H9 (cell line): ENCODE measurements at regions not wholly inside any gene's neighbourhood (a gene's known extent, or its start where the extent isn't known, plus 50 kb on each side); places are given as distances from the start of the nearest gene placed in this dataset.
"Not testable (repeated sequence)": the region's sequence is repeated elsewhere in the genome, so short reads cannot be mapped to it uniquely, and the experiment has no call there.

Experiments
- DNase-seq: peaks from one replicate; pipeline ENCODE4 v3.0.0-alpha.2; 2017
- H2AFZ ChIP-seq: one replicate; pipeline ENCODE4 v1.6.1; 2013; ENCODE audit warnings: mild to moderate bottlenecking, low read length, control low read depth, moderate library complexity
- H2AK5ac ChIP-seq: 2 replicates; pipeline ENCODE4 v1.6.1; 2013; ENCODE audit warnings: low read length, control low read depth, mixed read lengths; ENCODE audit not compliant: insufficient read length
- H2BK120ac ChIP-seq: one replicate; pipeline ENCODE4 v1.6.1; 2013; ENCODE audit warnings: low read depth, mild to moderate bottlenecking, low read length, control low read depth, inconsistent platforms; ENCODE audit not compliant: poor library complexity, severe bottlenecking
- H2BK12ac ChIP-seq: 2 replicates; pipeline ENCODE4 v1.6.1; 2013; ENCODE audit warnings: low read length, control low read depth, mixed read lengths, low read depth; ENCODE audit not compliant: insufficient read length
- H2BK15ac ChIP-seq: 2 replicates; pipeline ENCODE4 v1.6.1; 2013; ENCODE audit warnings: low read depth, low read length, control low read depth
- H2BK20ac ChIP-seq: one replicate; pipeline ENCODE4 v1.6.1; 2013; ENCODE audit warnings: low read depth, mild to moderate bottlenecking, low read length, control low read depth, inconsistent platforms; ENCODE audit not compliant: poor library complexity, severe bottlenecking
- H2BK5ac ChIP-seq: 2 replicates; pipeline ENCODE4 v1.6.1; 2013; ENCODE audit warnings: low read length, control low read depth, mixed read lengths; ENCODE audit not compliant: insufficient read length
- H3K14ac ChIP-seq: 2 replicates; pipeline ENCODE4 v1.6.1; 2013; ENCODE audit warnings: low read length, control low read depth; ENCODE audit not compliant: insufficient read depth
- H3K18ac ChIP-seq: 2 replicates; pipeline ENCODE4 v1.6.1; 2013; ENCODE audit warnings: low read depth, mild to moderate bottlenecking, mixed read lengths, low read length, control low read depth; ENCODE audit not compliant: insufficient read length
- H3K23ac ChIP-seq: 2 replicates; pipeline ENCODE4 v1.6.1; 2013; ENCODE audit warnings: low read length, control low read depth, mixed read lengths, low read depth; ENCODE audit not compliant: insufficient read length
- H3K23me2 ChIP-seq: 2 replicates; pipeline ENCODE4 v1.6.1; 2013; ENCODE audit warnings: low read depth, mild to moderate bottlenecking, mixed read lengths, low read length, control low read depth; ENCODE audit not compliant: insufficient read length, poor library complexity, severe bottlenecking
- H3K27ac ChIP-seq: 2 replicates; pipeline ENCODE4 v1.5.1; 2013; ENCODE audit warnings: low read length, control low read depth, mixed read lengths, low read depth; ENCODE audit not compliant: insufficient read length
- H3K27me3 ChIP-seq: 2 replicates; pipeline ENCODE4 v1.6.1; 2013; ENCODE audit warnings: low read length, control low read depth, inconsistent platforms; ENCODE audit not compliant: insufficient read depth
- H3K4ac ChIP-seq: 2 replicates; pipeline ENCODE4 v1.6.1; 2013; ENCODE audit warnings: low read depth, mild to moderate bottlenecking, control low read depth, inconsistent platforms, low read length, moderate library complexity
- H3K4me1 ChIP-seq: 2 replicates; pipeline ENCODE4 v1.6.1; 2013; ENCODE audit warnings: low read length, control low read depth, inconsistent platforms; ENCODE audit not compliant: insufficient read depth
- H3K4me2 ChIP-seq: 2 replicates; pipeline ENCODE4 v1.6.1; 2013; ENCODE audit warnings: low read length, control low read depth, mixed read lengths; ENCODE audit not compliant: insufficient read length, insufficient read depth
- H3K56ac ChIP-seq: 2 replicates; pipeline ENCODE4 v1.6.1; 2013; ENCODE audit warnings: low read depth, mild to moderate bottlenecking, mixed read lengths, low read length, control low read depth; ENCODE audit not compliant: insufficient read length
- H3K79me1 ChIP-seq: 2 replicates; pipeline ENCODE4 v1.6.1; 2013; ENCODE audit warnings: low read depth, mild to moderate bottlenecking, moderate library complexity, low read length, control low read depth, inconsistent platforms; ENCODE audit not compliant: insufficient read depth, poor library complexity, severe bottlenecking
- H3K79me2 ChIP-seq: 2 replicates; pipeline ENCODE4 v1.6.1; 2013; ENCODE audit warnings: low read length, control low read depth, inconsistent platforms; ENCODE audit not compliant: insufficient read depth
- H3K9ac ChIP-seq: 2 replicates; pipeline ENCODE4 v1.6.1; 2013; ENCODE audit warnings: low read length, control low read depth, mixed read lengths; ENCODE audit not compliant: insufficient read length; ENCODE audit errors: extremely low read depth
- H3K9me3 ChIP-seq: one replicate; pipeline ENCODE4 v1.6.1; 2013; ENCODE audit warnings: low read depth, low read length, inconsistent platforms; ENCODE audit not compliant: control insufficient read depth
- H3T11ph ChIP-seq: one replicate; pipeline ENCODE4 v1.6.1; 2013; ENCODE audit warnings: mild to moderate bottlenecking, low read length, control low read depth, inconsistent platforms
- H4K20me1 ChIP-seq: one replicate; pipeline ENCODE4 v1.6.1; 2013; ENCODE audit not compliant: control insufficient read depth, insufficient read length, insufficient read depth
- H4K5ac ChIP-seq: 2 replicates; pipeline ENCODE4 v1.6.1; 2013; ENCODE audit warnings: low read depth, mild to moderate bottlenecking, mixed read lengths, low read length, control low read depth; ENCODE audit not compliant: insufficient read length
- H4K8ac ChIP-seq: replicated peaks from 2 replicates; pipeline ENCODE4 v1.6.1; 2013; ENCODE audit warnings: low read length, control low read depth, mixed read lengths, low read depth; ENCODE audit not compliant: insufficient read length
- H4K91ac ChIP-seq: 2 replicates; pipeline ENCODE4 v1.6.1; 2013; ENCODE audit warnings: low read depth, mild to moderate bottlenecking, moderate library complexity, mixed read lengths, low read length, control low read depth; ENCODE audit not compliant: insufficient read length
- H3K27ac Mint-ChIP-seq, 3 experiments: 2 replicates in 2 of 3; 3 replicates in 1 of 3; pipeline ENCODE4 v1.8.0; 2020 to 2021; ENCODE audit warnings: mixed read lengths in 3 of 3, mild to moderate bottlenecking in 1 of 3, moderate library complexity in 1 of 3
- H3K27me3 Mint-ChIP-seq: 2 replicates; pipeline ENCODE4 v1.8.0; 2021; ENCODE audit warnings: low read depth, mild to moderate bottlenecking, moderate library complexity, mixed read lengths
- H3K36me3 Mint-ChIP-seq, 3 experiments: 2 replicates in 2 of 3; 3 replicates in 1 of 3; pipeline ENCODE4 v1.8.0; 2020 to 2021; ENCODE audit warnings: low read depth in 3 of 3, mixed read lengths in 3 of 3; ENCODE audit not compliant: insufficient read depth in 1 of 3
- H3K4me1 Mint-ChIP-seq, 2 experiments: 2 replicates each; pipeline ENCODE4 v1.8.0; 2020; ENCODE audit warnings: mixed read lengths in 2 of 2
- H3K4me3 Mint-ChIP-seq, 2 experiments: 2 replicates in 1 of 2; 3 replicates in 1 of 2; pipeline ENCODE4 v1.8.0; 2020 to 2021; ENCODE audit warnings: mild to moderate bottlenecking in 2 of 2, mixed read lengths in 2 of 2, moderate library complexity in 1 of 2
- H3K9me3 Mint-ChIP-seq, 2 experiments: 2 replicates in 1 of 2; 3 replicates in 1 of 2; pipeline ENCODE4 v1.8.0; 2020; ENCODE audit warnings: mild to moderate bottlenecking in 2 of 2, mixed read lengths in 2 of 2, moderate library complexity in 1 of 2
- CTCF ChIP-seq: fragments of 200-600 bp; sonication (generic); conservative IDR thresholded peaks from 3 replicates; pipeline ENCODE4 v1.8.0; 2021; ENCODE audit warnings: antibody characterized with exemption, mild to moderate bottlenecking
- WGBS: extraction: QIAGEN DNeasy Blood & Tissue Kit; methylation state at CpG from one replicate; pipeline ENCODE4 v1.1.7; 2013; ENCODE audit warnings: missing lambda C conversion rate, low lambda C conversion rate, mixed read lengths; ENCODE audit not compliant: insufficient read length; ENCODE audit errors: extremely low coverage; 5-methylcytosine and 5-hydroxymethylcytosine counted together

DNA sequence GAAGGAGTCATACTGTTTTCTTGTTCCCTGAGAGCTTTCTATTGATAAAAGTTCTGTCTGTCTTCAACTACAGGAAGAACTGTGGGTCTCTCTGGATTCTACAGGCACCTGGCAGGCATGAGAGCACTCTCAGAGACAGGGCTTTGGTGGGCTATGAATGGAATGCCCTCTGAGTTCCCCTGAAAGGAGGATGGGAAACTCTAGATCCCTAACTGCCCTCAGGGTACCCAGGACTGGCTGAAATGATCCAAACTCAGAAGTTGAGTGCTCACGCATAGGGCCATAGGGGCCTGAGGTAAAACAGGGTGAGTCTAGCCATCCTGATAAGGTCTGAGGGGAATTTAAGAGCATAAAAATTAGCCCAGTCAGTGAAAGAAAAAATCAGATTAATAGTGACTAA lies 59.0 kb upstream of the SCRG1 start:
- Mint-ChIP-seq H3K9me3 (no peaks in the 10 kb centered on the region), H3K27ac (no peak overlapping the region), H3K4me3 (no peak overlapping the region), H3K4me1 (peaks cover 0 to 5% of the 10 kb centered on the region in 2 experiments; a peak in 2 of 4 replicates), H3K36me3 (no peaks in the 10 kb centered on the region), H3K27me3 (no peaks in the 10 kb centered on the region)
- Histone ChIP-seq H3K4me1 (no peaks in the 10 kb centered on the region), H3K23me2 (no peaks in the 10 kb centered on the region), H3K4me2 (no peak overlapping the region), H2BK20ac (no peak overlapping the region), H3K9ac (no peak overlapping the region), H4K91ac (no peak overlapping the region), H3T11ph (no peak overlapping the region), H3K27me3 (no peaks in the 10 kb centered on the region), H2BK12ac (no peak overlapping the region), H4K8ac (no peak overlapping the region), H2AFZ (no peak overlapping the region), H3K18ac (no peak overlapping the region), H2BK5ac (no peak overlapping the region), H2AK5ac (no peak overlapping the region), H3K14ac (no peak overlapping the region), H3K79me2 (no peaks in the 10 kb centered on the region), H3K9me3 (no peaks in the 10 kb centered on the region), H3K27ac (no peak overlapping the region), H4K20me1 (no peaks in the 10 kb centered on the region), H3K56ac (no peak overlapping the region), H2BK120ac (no peak overlapping the region), H3K4ac (no peak overlapping the region), H2BK15ac (no peak overlapping the region), H3K23ac (no peak overlapping the region), H3K79me1 (no peaks in the 10 kb centered on the region), H4K5ac (no peak overlapping the region)
- WGBS, result no CpG with 5 or more reads among the region's 1 CpG
- no peak for TF ChIP-seq CTCF
- no peak for DNase-seq

- H3K27ac Mint-ChIP-seq, result not testable (repeated sequence)
- no CpG with 5 or more reads among the region's 3 CpGs for WGBS
Observed at GRCh38 chr4:173451435-173451834, 52.5 kb upstream of the SCRG1 start.

More at GRCh38 chr4:173451435-173451834, 52.5 kb upstream of the SCRG1 start:
- H3K4me1 Mint-ChIP-seq, H2BK20ac ChIP-seq, H2BK120ac ChIP-seq, H2BK12ac ChIP-seq, H3K27me3 ChIP-seq, H3T11ph ChIP-seq, H3K4ac ChIP-seq, H3K36me3 Mint-ChIP-seq, H4K91ac ChIP-seq, H2BK5ac ChIP-seq, H3K4me1 ChIP-seq, H3K9ac ChIP-seq, H3K14ac ChIP-seq, H2AFZ ChIP-seq, H3K27me3 Mint-ChIP-seq, H3K56ac ChIP-seq, H3K23ac ChIP-seq, H2BK15ac ChIP-seq, H3K9me3 ChIP-seq, H2AK5ac ChIP-seq, H3K79me2 ChIP-seq, H3K4me3 Mint-ChIP-seq, H4K8ac ChIP-seq, H3K27ac ChIP-seq, H3K4me2 ChIP-seq, DNase-seq, H3K79me1 ChIP-seq, H3K23me2 ChIP-seq, H4K5ac ChIP-seq, H3K18ac ChIP-seq, H3K9me3 Mint-ChIP-seq, H4K20me1 ChIP-seq: not testable (repeated sequence)
